ENCODE measurements at regions not wholly inside any gene's neighbourhood (a gene's known extent, or its start where the extent isn't known, plus 50 kb on each side); places are given as distances from the start of the nearest gene placed in this dataset.

DNA sequence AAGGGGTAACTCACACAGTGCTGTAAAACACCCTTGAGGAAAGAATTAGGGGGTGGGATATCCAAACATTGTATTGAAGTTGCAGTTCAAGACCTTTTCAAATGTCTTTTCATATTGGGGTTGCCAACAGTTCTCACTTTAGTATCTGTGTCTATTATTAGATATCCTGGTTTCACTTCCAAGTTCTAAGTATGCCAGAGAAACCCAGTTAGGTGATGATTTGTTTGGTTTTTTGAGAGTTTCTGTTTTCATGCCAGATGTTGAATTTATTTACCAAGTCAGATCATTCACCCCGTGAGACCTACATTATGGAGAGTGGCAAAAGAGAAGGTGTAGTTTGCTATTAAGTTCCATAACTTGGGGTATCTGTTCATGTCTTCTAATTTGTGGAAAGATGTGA, 64.5 kb downstream of the C9orf152 start:
- Mint-ChIP-seq H3K27ac (no peak overlapping the region), H3K4me1 (peaks cover 17% of the 10 kb centered on the region), H3K9me3 (no peaks in the 10 kb centered on the region), H3K27me3 (ENCODE audit: insufficient read depth, low read depth) (no peaks in the 10 kb centered on the region), H3K36me3 (peaks cover 40% of the 10 kb centered on the region), H3K4me3 (no peak overlapping the region)
- no peak for TF ChIP-seq EZH2phosphoT487 (IDR thresholded peaks at IDR 0.05)
- TF ChIP-seq, protein P1, sequence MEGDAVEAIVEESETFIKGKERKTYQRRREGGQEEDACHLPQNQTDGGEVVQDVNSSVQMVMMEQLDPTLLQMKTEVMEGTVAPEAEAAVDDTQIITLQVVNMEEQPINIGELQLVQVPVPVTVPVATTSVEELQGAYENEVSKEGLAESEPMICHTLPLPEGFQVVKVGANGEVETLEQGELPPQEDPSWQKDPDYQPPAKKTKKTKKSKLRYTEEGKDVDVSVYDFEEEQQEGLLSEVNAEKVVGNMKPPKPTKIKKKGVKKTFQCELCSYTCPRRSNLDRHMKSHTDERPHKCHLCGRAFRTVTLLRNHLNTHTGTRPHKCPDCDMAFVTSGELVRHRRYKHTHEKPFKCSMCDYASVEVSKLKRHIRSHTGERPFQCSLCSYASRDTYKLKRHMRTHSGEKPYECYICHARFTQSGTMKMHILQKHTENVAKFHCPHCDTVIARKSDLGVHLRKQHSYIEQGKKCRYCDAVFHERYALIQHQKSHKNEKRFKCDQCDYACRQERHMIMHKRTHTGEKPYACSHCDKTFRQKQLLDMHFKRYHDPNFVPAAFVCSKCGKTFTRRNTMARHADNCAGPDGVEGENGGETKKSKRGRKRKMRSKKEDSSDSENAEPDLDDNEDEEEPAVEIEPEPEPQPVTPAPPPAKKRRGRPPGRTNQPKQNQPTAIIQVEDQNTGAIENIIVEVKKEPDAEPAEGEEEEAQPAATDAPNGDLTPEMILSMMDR (IDR thresholded peaks at IDR 0.05) = no peak
- TF ChIP-seq EZH2 (IDR thresholded peaks at IDR 0.05) = no peak
- Histone ChIP-seq H3K36me3 (no peaks in the 10 kb centered on the region), H3K79me2 (ENCODE audit: low read depth) (peaks cover 8% of the 10 kb centered on the region), H3K27ac (no peak overlapping the region), H3K4me3 (no peak overlapping the region), H3K4me1 (no peaks in the 10 kb centered on the region), H3K9ac (no peak overlapping the region), H4K20me1 (ENCODE audit: low read depth) (no peaks in the 10 kb centered on the region), H3K9me3 (ENCODE audit: low read depth) (no peaks in the 10 kb centered on the region), H2AFZ (replicated peaks) (no peak overlapping the region), H3K4me2 (no peak overlapping the region), H3F3A (ENCODE audit: low read depth) (no peaks in the 10 kb centered on the region), H3K27me3 (no peaks in the 10 kb centered on the region)
- no peak for DNase-seq (ENCODE audit: low spot score)

DNA sequence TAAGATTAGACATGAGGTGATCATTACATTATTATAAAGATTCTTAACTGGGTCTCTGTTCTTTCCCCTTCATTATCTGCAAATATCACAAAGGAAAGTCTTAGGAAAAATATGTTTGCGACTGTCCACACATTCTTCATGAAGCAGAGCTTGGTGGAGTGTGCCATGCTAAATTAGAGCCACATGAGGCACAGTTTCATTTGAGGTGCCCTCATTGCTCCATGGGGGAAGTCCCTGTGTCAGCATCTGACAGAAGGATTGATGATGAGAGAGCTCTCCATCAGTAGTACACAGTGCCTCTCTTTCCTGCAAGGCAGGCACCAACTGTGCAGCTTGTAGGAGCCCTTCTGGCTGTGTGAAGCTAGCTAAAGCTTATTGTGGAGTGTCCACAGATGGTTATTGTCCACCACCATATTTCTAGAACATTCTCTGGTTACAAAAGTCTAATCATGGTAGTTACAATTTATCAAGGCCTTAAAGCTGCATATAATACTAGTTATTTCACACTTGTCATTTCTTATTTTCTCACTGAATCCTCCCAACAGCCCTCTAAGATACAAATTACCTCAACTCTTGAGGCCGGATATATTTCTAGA, 63.9 kb downstream of the C9orf152 start:
- Histone ChIP-seq H3K27me3 (no peaks in the 10 kb centered on the region), H3K9me3 (ENCODE audit: low read depth) (no peaks in the 10 kb centered on the region), H3K4me3 (no peak overlapping the region), H3K4me1 (no peaks in the 10 kb centered on the region), H3K9ac (no peak overlapping the region), H4K20me1 (ENCODE audit: low read depth) (no peaks in the 10 kb centered on the region), H3F3A (ENCODE audit: low read depth) (no peaks in the 10 kb centered on the region), H3K36me3 (no peaks in the 10 kb centered on the region), H3K4me2 (no peak overlapping the region), H2AFZ (replicated peaks) (no peak overlapping the region), H3K79me2 (ENCODE audit: low read depth) (peaks cover 8% of the 10 kb centered on the region), H3K27ac (no peak overlapping the region)
- TF ChIP-seq EZH2 (IDR thresholded peaks at IDR 0.05) (no peak), EZH2phosphoT487 (IDR thresholded peaks at IDR 0.05) (no peak)
- TF ChIP-seq, protein P1 (IDR thresholded peaks at IDR 0.05) = no peak
- DNase-seq (ENCODE audit: low spot score) = no peak
- Mint-ChIP-seq H3K27ac (no peak overlapping the region), H3K9me3 (no peaks in the 10 kb centered on the region), H3K4me3 (peak overlapping the region; percentile 31), H3K27me3 (ENCODE audit: insufficient read depth, low read depth) (peaks cover 2% of the 10 kb centered on the region), H3K4me1 (peaks cover 20% of the 10 kb centered on the region), H3K36me3 (peaks cover 36% of the 10 kb centered on the region)

DNA sequence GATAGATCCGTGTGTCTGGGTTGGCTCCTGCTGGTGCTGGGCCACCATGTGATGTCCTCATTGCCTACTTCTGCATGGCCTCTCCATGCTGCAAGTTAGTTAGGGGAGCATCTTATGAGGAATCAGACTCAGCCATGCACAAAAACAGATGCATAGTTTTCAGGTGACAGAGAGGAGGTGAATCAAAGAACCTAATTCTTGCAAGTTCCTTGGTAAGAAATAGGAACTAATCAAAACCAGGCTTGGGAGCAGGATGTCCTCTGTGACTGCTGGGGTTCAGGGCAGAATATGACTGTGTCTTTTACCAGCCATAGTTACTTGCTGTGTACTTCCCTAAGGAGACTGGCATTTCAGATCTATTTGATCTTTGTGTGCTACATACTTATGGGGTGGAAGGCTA, 61.6 kb downstream of the C9orf152 start:
- Histone ChIP-seq H3K79me2 (ENCODE audit: low read depth) (peaks cover 8% of the 10 kb centered on the region), H4K20me1 (ENCODE audit: low read depth) (no peaks in the 10 kb centered on the region), H3K9me3 (ENCODE audit: low read depth) (no peaks in the 10 kb centered on the region), H2AFZ (replicated peaks) (no peak overlapping the region), H3K27me3 (no peaks in the 10 kb centered on the region), H3K36me3 (no peaks in the 10 kb centered on the region), H3F3A (ENCODE audit: low read depth) (no peaks in the 10 kb centered on the region), H3K9ac (no peak overlapping the region), H3K27ac (no peak overlapping the region), H3K4me1 (no peaks in the 10 kb centered on the region), H3K4me3 (no peak overlapping the region), H3K4me2 (no peak overlapping the region)
- H3K4me1 Mint-ChIP-seq = peaks cover 25% of the 10 kb centered on the region
- no peak overlapping the region for H3K27ac Mint-ChIP-seq
- TF ChIP-seq, protein P1 (IDR thresholded peaks at IDR 0.05) = no peak
- TF ChIP-seq EZH2phosphoT487 (IDR thresholded peaks at IDR 0.05) (no peak), EZH2 (IDR thresholded peaks at IDR 0.05) (no peak)
- peaks cover 33% of the 10 kb centered on the region for H3K36me3 Mint-ChIP-seq
- H3K4me3 Mint-ChIP-seq = no peak overlapping the region
- H3K9me3 Mint-ChIP-seq = peaks cover 4% of the 10 kb centered on the region
- peaks cover 2% of the 10 kb centered on the region for H3K27me3 Mint-ChIP-seq (ENCODE audit: insufficient read depth, low read depth)
- DNase-seq (ENCODE audit: low spot score) = no peak
